ENCODE measurements at regions not wholly inside any gene's neighbourhood (a gene's known extent, or its start where the extent isn't known, plus 50 kb on each side); places are given as distances from the start of the nearest gene placed in this dataset.

- no peak for DNase-seq (ENCODE audit: low read depth in 2 of 2)
- no peak for TF ChIP-seq CTCF (IDR thresholded peaks at IDR 0.05; ENCODE audit: low read depth, low read length)
- H3K4me3 ChIP-seq (replicated peaks in 1 of 2; ENCODE audit: low read depth in 2 of 2, low read length in 2 of 2): no peak overlapping the region
Measured at GRCh38 chr2:64338108-64338507, 115.9 kb upstream of the LGALSL start.

- TF ChIP-seq CTCF (IDR thresholded peaks at IDR 0.05; ENCODE audit: low read depth, low read length): no peak
- DNase-seq (ENCODE audit: low read depth in 2 of 2): peak; percentile 29 to 40
- H3K4me3 ChIP-seq (replicated peaks in 1 of 2; ENCODE audit: low read depth in 2 of 2, low read length in 2 of 2): no peak overlapping the region
Measured at GRCh38 chr2:64338910-64339500, 115.0 kb upstream of the LGALSL start.

GRCh38 chr2:64341461-64341860, 112.5 kb upstream of the LGALSL start:
- DNase-seq (ENCODE audit: low read depth in 2 of 2): no peak
- TF ChIP-seq CTCF (IDR thresholded peaks at IDR 0.05; ENCODE audit: low read depth, low read length): no peak
- no peak overlapping the region for H3K4me3 ChIP-seq (replicated peaks in 1 of 2; ENCODE audit: low read depth in 2 of 2, low read length in 2 of 2)

- H3K4me3 ChIP-seq (replicated peaks in 1 of 2; ENCODE audit: low read depth in 2 of 2, low read length in 2 of 2): no peak overlapping the region
- DNase-seq (ENCODE audit: low read depth in 2 of 2): no peak
- TF ChIP-seq CTCF (IDR thresholded peaks at IDR 0.05; ENCODE audit: low read depth, low read length): no peak
Measured at GRCh38 chr2:64342195-64343099, 111.5 kb upstream of the LGALSL start.

GRCh38 chr2:64344999-64345576, 108.9 kb upstream of the LGALSL start:
- DNase-seq (ENCODE audit: low read depth in 2 of 2): peak in 1 of 2 donors; percentile 16
- TF ChIP-seq CTCF (IDR thresholded peaks at IDR 0.05; ENCODE audit: low read depth, low read length): no peak
- no peak overlapping the region for H3K4me3 ChIP-seq (replicated peaks in 1 of 2; ENCODE audit: low read depth in 2 of 2, low read length in 2 of 2)

- TF ChIP-seq CTCF (IDR thresholded peaks at IDR 0.05; ENCODE audit: low read depth, low read length): no peak
- no peak overlapping the region for H3K4me3 ChIP-seq (replicated peaks in 1 of 2; ENCODE audit: low read depth in 2 of 2, low read length in 2 of 2)
- DNase-seq (ENCODE audit: low read depth in 2 of 2): no peak
Measured at GRCh38 chr2:64345998-64346397, 108.0 kb upstream of the LGALSL start.
